Cardiac muscle cell (in vitro differentiated cells and primary cell): ENCODE measurements at regions not wholly inside any gene's neighbourhood (a gene's known extent, or its start where the extent isn't known, plus 50 kb on each side); places are given as distances from the start of the nearest gene placed in this dataset.

ENCODE experiments used
- DNase-seq, 2 donors: peaks; one replicate each; pipeline versions ENCODE4 v3.0.0 to v3.0.0-alpha.2; 2010 to 2017; ENCODE audit warnings: low read depth in 1 of 2, low spot score in 1 of 2
- H3K27ac ChIP-seq: fragments of 200-600 bp; sonication (generic); 2 replicates; pipeline ENCODE4 v1.5.1; 2016
- H3K27me3 ChIP-seq: fragments of 200-600 bp; sonication (generic); 2 replicates; pipeline ENCODE4 v1.6.0; 2016; ENCODE audit warnings: control low read depth
- H3K36me3 ChIP-seq: fragments of 200-600 bp; sonication (generic); 2 replicates; pipeline ENCODE4 v1.5.1; 2016; ENCODE audit warnings: control low read depth
- H3K4me1 ChIP-seq: fragments of 200-600 bp; sonication (generic); 2 replicates; pipeline ENCODE4 v1.8.1; 2017; ENCODE audit warnings: low read depth, mild to moderate bottlenecking, mixed run types
- H3K4me3 ChIP-seq: fragments of 200-600 bp; sonication (generic); 2 replicates; pipeline ENCODE4 v1.5.1; 2016; ENCODE audit warnings: mild to moderate bottlenecking
- H3K9me3 ChIP-seq: fragments of 200-600 bp; sonication (generic); 2 replicates; pipeline ENCODE4 v1.5.1; 2017; ENCODE audit warnings: low read depth, mild to moderate bottlenecking, control low read depth
- TF ChIP-seq, protein P1 (sequence below): IDR thresholded peaks from 2 replicates; pipeline ENCODE4 v1.5.1; 2012; ENCODE audit warnings: low read depth, mild to moderate bottlenecking, low read length

DNA sequence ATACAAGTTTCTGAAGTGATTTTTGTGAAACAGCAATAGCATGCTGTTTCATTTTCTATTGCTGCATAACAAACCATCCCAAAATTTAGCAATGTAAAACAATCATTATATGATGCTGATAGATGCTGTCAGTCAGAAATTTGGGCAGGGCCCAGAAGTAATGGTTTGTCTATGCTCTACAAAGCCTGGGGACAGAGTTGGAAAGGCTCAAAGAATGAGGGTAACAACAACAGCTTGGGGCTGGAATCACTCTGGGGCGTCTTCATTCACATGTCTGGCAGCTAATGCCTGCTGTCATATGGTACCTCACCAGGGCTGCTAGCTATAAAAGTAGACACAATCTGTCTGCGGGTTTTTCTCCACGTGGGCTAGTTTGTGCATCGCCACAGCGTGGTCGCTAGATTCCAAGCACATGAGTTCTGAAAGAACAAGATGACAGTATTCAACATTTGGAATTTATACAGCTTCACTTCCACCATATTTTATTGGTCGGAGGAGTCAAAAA is 176.5 kb downstream of the BMP4 start:
- H3K27ac ChIP-seq: no peak overlapping the region
- TF ChIP-seq, protein P1, sequence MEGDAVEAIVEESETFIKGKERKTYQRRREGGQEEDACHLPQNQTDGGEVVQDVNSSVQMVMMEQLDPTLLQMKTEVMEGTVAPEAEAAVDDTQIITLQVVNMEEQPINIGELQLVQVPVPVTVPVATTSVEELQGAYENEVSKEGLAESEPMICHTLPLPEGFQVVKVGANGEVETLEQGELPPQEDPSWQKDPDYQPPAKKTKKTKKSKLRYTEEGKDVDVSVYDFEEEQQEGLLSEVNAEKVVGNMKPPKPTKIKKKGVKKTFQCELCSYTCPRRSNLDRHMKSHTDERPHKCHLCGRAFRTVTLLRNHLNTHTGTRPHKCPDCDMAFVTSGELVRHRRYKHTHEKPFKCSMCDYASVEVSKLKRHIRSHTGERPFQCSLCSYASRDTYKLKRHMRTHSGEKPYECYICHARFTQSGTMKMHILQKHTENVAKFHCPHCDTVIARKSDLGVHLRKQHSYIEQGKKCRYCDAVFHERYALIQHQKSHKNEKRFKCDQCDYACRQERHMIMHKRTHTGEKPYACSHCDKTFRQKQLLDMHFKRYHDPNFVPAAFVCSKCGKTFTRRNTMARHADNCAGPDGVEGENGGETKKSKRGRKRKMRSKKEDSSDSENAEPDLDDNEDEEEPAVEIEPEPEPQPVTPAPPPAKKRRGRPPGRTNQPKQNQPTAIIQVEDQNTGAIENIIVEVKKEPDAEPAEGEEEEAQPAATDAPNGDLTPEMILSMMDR: no peak
- H3K4me1 ChIP-seq: peaks cover 6% of the 10 kb centered on the region
- H3K9me3 ChIP-seq: no peaks in the 10 kb centered on the region
- no peaks in the 10 kb centered on the region for H3K36me3 ChIP-seq
- DNase-seq: no peak
- H3K27me3 ChIP-seq: no peaks in the 10 kb centered on the region
- no peak overlapping the region for H3K4me3 ChIP-seq

DNA sequence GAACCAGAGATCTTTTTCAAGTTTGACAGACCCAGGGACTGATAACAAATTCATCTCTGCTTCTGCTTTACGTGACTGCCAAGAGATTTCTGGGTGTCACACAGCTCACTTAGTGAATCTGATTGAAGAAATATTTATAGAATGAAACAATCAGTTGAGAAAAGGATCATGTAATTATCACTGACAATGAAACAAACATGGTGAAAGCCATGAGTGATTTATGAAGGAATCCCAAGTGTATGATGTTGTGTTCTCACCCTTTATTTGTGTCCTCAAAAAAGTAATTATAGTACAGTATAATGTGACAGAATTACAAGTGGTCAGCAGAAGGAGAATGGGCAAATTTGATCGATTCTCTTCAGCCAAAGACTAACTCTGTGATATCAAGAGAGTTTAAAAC is 177.3 kb downstream of the BMP4 start:
- H3K9me3 ChIP-seq: no peaks in the 10 kb centered on the region
- TF ChIP-seq, protein P1: no peak
- no peak overlapping the region for H3K27ac ChIP-seq
- no peaks in the 10 kb centered on the region for H3K27me3 ChIP-seq
- DNase-seq: no peak
- no peak overlapping the region for H3K4me3 ChIP-seq
- H3K4me1 ChIP-seq: peaks cover 6% of the 10 kb centered on the region
- H3K36me3 ChIP-seq: no peaks in the 10 kb centered on the region

DNA sequence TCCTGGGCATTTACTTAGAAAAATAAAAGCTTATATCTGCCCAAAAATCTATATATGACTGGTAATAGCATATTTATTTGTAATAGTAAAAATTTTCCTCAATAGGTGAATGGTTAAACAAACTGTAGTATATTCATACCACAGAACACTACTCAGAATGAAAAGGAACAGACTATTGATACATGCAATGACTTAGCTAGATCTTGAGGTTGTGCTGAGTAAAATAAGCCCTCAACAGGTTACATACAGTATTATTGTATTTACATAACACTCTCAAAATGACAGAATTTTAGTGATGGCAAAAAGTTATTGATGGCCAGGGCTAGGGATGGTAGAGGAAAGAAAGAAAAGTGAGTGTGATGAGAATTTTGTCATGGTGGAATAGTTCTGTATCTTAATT is 178.4 kb downstream of the BMP4 start:
- H3K36me3 ChIP-seq: no peaks in the 10 kb centered on the region
- H3K9me3 ChIP-seq: no peaks in the 10 kb centered on the region
- peaks cover 6% of the 10 kb centered on the region for H3K4me1 ChIP-seq
- no peaks in the 10 kb centered on the region for H3K27me3 ChIP-seq
- H3K4me3 ChIP-seq: no peak overlapping the region
- H3K27ac ChIP-seq: no peak overlapping the region
- no peak for DNase-seq
- TF ChIP-seq, protein P1: no peak

DNA sequence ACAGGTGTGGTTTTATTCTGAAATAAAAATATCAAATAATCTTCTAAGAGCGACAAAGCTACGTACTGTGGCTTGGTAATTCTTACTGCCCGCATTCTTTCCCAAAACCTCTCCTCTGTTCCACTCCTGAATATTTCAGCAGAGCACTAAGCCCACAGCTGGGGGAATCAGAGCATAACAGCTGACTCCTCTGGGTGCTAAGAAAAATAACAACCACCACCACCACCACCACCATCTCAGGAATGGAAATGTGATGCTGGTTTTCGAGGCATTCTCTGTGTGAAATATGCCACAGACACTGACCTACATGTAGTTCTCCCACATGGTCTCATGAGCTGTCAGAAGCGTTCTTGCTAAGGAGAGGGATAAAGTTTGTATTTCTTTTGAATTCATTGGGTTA is 183.7 kb downstream of the BMP4 start:
- Histone ChIP-seq H3K9me3 (no peaks in the 10 kb centered on the region), H3K27me3 (no peaks in the 10 kb centered on the region), H3K36me3 (no peaks in the 10 kb centered on the region), H3K4me3 (no peak overlapping the region), H3K4me1 (peaks cover 6% of the 10 kb centered on the region), H3K27ac (no peak overlapping the region)
- DNase-seq: no peak
- TF ChIP-seq, protein P1: no peak

DNA sequence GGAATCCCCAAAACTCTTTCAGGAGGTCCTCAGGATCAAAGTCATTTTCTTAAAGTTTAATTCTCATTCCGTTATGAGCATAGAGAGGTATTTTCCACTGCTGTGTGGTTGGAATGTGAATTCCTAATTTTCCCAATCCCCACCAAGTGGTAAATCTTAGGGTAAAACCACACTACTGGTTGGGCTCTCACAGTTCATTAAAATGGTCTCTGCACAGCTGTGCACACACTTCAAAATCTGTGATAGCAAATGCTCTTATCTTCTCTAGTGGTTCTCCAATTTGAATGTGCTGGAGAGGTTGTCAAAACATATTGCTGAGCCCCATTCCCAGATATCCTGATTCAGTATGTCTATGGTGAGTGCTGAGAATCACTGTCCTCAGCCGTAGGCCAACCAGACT is 189.1 kb downstream of the BMP4 start:
- H3K27me3 ChIP-seq: no peaks in the 10 kb centered on the region
- TF ChIP-seq, protein P1: no peak
- no peak overlapping the region for H3K4me3 ChIP-seq
- no peaks in the 10 kb centered on the region for H3K36me3 ChIP-seq
- peaks cover 9% of the 10 kb centered on the region for H3K4me1 ChIP-seq
- no peaks in the 10 kb centered on the region for H3K9me3 ChIP-seq
- peak; percentile 2 to 55 for DNase-seq
- no peak overlapping the region for H3K27ac ChIP-seq

DNA sequence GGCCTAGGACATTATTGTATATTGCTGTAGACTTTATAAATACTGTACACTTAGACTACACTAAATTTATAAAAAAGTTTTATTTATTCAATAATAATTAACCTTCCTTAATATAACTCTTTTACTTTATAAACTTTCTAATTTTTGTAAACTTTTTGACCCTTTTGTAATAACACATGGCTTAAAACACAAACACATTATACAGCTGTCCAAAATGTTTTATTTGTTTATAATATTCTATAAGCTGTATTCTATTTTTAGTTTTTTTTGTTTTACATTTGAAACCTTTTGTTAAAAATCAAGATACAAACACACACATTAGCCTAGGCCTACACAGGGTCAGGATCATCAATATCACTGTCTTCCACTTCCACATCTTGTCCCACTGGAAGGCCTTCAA is 190.0 kb downstream of the BMP4 start:
- Histone ChIP-seq H3K4me1 (peaks cover 9% of the 10 kb centered on the region), H3K27me3 (no peaks in the 10 kb centered on the region), H3K4me3 (no peak overlapping the region), H3K36me3 (no peaks in the 10 kb centered on the region), H3K9me3 (no peaks in the 10 kb centered on the region), H3K27ac (no peak overlapping the region)
- DNase-seq: no peak
- TF ChIP-seq, protein P1: no peak
